Uterus (tissue), 2 donors: ENCODE measurements at regions not wholly inside any gene's neighbourhood (a gene's known extent, or its start where the extent isn't known, plus 50 kb on each side); places are given as distances from the start of the nearest gene placed in this dataset.

Source experiments
- POLR2A ChIP-seq, 2 donors: fragments of 450-650 bp; IDR thresholded peaks; one replicate each; pipeline ENCODE4 v1.6.1; 2016; ENCODE audit warnings: antibody characterized with exemption in 2 of 2, mild to moderate bottlenecking in 1 of 2, moderate library complexity in 1 of 2
- TF ChIP-seq, protein P1 (sequence below), 4 experiments: fragments of 200-600 bp in 2 of 4; fragments of 450-650 bp in 2 of 4; sonication (generic) in 2 of 4; IDR thresholded peaks; one replicate each; pipeline ENCODE4 v1.5.1; 2016 to 2019; ENCODE audit warnings: antibody characterized with exemption in 4 of 4, mild to moderate bottlenecking in 2 of 4, moderate library complexity in 1 of 4

DNA sequence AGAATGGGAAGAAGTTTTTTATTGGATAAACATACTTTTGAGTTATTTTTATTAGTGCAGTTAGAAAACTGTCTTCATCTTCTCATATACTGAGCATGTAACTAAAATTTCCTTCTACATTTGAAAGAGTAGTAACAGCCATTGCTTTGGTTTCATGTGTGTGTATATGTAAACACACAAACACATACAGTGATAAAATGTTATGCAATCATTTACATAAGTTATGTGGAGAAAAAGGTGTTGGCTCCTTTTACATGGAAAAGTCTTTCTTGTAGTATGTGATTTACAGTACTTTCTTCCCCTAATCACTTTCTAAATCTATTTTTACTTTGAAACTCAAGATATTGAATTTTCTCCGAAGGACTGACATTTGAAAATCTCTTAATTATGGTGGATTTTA lies 194.3 kb upstream of the PACRGL start:
- no peak for TF ChIP-seq POLR2A (IDR thresholded peaks at IDR 0.05)
- TF ChIP-seq, protein P1, sequence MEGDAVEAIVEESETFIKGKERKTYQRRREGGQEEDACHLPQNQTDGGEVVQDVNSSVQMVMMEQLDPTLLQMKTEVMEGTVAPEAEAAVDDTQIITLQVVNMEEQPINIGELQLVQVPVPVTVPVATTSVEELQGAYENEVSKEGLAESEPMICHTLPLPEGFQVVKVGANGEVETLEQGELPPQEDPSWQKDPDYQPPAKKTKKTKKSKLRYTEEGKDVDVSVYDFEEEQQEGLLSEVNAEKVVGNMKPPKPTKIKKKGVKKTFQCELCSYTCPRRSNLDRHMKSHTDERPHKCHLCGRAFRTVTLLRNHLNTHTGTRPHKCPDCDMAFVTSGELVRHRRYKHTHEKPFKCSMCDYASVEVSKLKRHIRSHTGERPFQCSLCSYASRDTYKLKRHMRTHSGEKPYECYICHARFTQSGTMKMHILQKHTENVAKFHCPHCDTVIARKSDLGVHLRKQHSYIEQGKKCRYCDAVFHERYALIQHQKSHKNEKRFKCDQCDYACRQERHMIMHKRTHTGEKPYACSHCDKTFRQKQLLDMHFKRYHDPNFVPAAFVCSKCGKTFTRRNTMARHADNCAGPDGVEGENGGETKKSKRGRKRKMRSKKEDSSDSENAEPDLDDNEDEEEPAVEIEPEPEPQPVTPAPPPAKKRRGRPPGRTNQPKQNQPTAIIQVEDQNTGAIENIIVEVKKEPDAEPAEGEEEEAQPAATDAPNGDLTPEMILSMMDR (IDR thresholded peaks at IDR 0.05): no peak
